Immature natural killer cell (primary cell): ENCODE measurements at regions not wholly inside any gene's neighbourhood (a gene's known extent, or its start where the extent isn't known, plus 50 kb on each side); places are given as distances from the start of the nearest gene placed in this dataset.
"Not testable (repeated sequence)": the region's sequence is repeated elsewhere in the genome, so short reads cannot be mapped to it uniquely, and the experiment has no call there.

Experiments used
- DNase-seq, 3 donors: peaks; one replicate each; pipeline ENCODE4 v3.0.0; 2022; ENCODE audit warnings: mixed read lengths in 1 of 3
- H3K27ac Mint-ChIP-seq, 6 donors: one replicate each; pipeline ENCODE4 v1.8.0; 2020; ENCODE audit warnings: mixed read lengths in 6 of 6, mild to moderate bottlenecking in 5 of 6, inconsistent platforms in 4 of 6, moderate library complexity in 3 of 6
- H3K27me3 Mint-ChIP-seq, 3 donors: one replicate each; pipeline ENCODE4 v1.8.0; 2020 to 2021; ENCODE audit warnings: low read depth in 3 of 3, mild to moderate bottlenecking in 3 of 3, mixed read lengths in 3 of 3, moderate library complexity in 3 of 3, inconsistent platforms in 1 of 3
- H3K36me3 Mint-ChIP-seq, 3 donors: one replicate each; pipeline ENCODE4 v1.8.0; 2020; ENCODE audit warnings: mixed read lengths in 3 of 3, inconsistent platforms in 2 of 3, mild to moderate bottlenecking in 2 of 3
- H3K4me1 Mint-ChIP-seq, 2 donors: one replicate each; pipeline ENCODE4 v1.8.0; 2020; ENCODE audit warnings: inconsistent platforms in 2 of 2, mild to moderate bottlenecking in 2 of 2, mixed read lengths in 2 of 2, moderate library complexity in 1 of 2
- H3K4me3 Mint-ChIP-seq, 5 donors: one replicate each; pipeline ENCODE4 v1.8.0; 2020; ENCODE audit warnings: mild to moderate bottlenecking in 5 of 5, mixed read lengths in 5 of 5, inconsistent platforms in 3 of 5, moderate library complexity in 3 of 5
- H3K9me3 Mint-ChIP-seq, 6 donors: one replicate each; pipeline ENCODE4 v1.8.0; 2020; ENCODE audit warnings: mild to moderate bottlenecking in 6 of 6, mixed read lengths in 6 of 6, inconsistent platforms in 4 of 6, moderate library complexity in 3 of 6

DNA sequence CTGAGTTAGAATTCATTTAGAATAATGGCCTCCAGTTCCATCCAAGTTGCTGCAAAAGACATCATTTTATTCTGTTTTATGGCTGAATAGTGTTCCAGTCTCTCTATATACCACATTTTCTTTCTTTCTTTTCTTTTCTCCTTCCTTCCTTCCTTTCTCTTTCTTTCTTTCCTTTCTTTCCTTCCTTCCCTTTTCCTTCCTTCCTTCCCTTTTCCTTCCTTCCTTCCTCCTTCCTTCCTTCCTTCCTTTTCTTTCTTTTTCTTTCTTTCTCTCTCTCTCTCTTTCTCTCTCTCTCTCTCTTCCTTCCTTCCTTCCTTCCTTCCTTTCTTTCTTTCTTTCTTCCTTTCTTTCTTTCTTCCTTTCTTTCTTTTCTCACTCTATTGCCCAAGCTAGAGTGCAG is 330.2 kb downstream of the TSN start:
- not testable (repeated sequence) for H3K27me3 Mint-ChIP-seq, DNase-seq, H3K4me3 Mint-ChIP-seq, H3K4me1 Mint-ChIP-seq, H3K27ac Mint-ChIP-seq, H3K36me3 Mint-ChIP-seq, H3K9me3 Mint-ChIP-seq

GRCh38 chr2:122094557-122094956 is 339.1 kb downstream of the TSN start:
- no peak for DNase-seq
- H3K27me3 Mint-ChIP-seq = peaks cover 0 to 2% (median 0%) of the 10 kb centered on the region in 3 donors
- no peak overlapping the region for H3K27ac Mint-ChIP-seq
- H3K4me3 Mint-ChIP-seq = no peak overlapping the region
- no peaks in the 10 kb centered on the region for H3K4me1 Mint-ChIP-seq
- H3K36me3 Mint-ChIP-seq = no peaks in the 10 kb centered on the region
- peaks cover 0 to 2% (median 0%) of the 10 kb centered on the region in 6 donors for H3K9me3 Mint-ChIP-seq

GRCh38 chr2:122096761-122097160 is 341.3 kb downstream of the TSN start:
- Mint-ChIP-seq H3K4me3 (no peak overlapping the region), H3K27me3 (peaks cover 0 to 2% (median 0%) of the 10 kb centered on the region in 3 donors)
- DNase-seq = no peak

DNA sequence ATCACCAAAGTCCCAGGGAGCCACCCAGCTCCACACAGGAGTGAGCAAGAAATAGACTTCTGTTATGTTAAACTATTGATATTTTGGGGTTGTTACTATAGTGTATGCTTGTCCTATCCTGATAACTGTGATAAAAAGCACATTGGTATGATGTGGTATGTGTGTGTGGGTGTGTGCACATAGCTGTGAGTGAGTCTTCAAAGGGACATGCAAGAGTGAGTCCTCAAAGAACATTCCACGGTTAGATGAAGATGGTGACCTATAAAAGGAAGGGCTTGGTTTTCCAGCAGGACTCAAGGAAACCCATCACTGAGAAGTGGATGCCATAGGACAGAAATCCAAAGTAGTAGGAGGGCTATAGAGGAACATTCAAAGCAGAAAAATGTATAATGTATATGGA is 342.9 kb downstream of the TSN start:
- no peaks in the 10 kb centered on the region for H3K9me3 Mint-ChIP-seq
- H3K27ac Mint-ChIP-seq = no peak overlapping the region
- no peak overlapping the region for H3K4me3 Mint-ChIP-seq
- no peaks in the 10 kb centered on the region for H3K36me3 Mint-ChIP-seq
- H3K27me3 Mint-ChIP-seq = peaks cover 0 to 2% (median 0%) of the 10 kb centered on the region in 3 donors
- no peak for DNase-seq
- H3K4me1 Mint-ChIP-seq = no peaks in the 10 kb centered on the region

More at GRCh38 chr2:122096761-122097160, 341.3 kb downstream of the TSN start:
- no peaks in the 10 kb centered on the region for H3K36me3 Mint-ChIP-seq
- no peaks in the 10 kb centered on the region for H3K4me1 Mint-ChIP-seq
- no peak overlapping the region for H3K27ac Mint-ChIP-seq
- peaks cover 0 to 2% (median 0%) of the 10 kb centered on the region in 6 donors for H3K9me3 Mint-ChIP-seq

DNA sequence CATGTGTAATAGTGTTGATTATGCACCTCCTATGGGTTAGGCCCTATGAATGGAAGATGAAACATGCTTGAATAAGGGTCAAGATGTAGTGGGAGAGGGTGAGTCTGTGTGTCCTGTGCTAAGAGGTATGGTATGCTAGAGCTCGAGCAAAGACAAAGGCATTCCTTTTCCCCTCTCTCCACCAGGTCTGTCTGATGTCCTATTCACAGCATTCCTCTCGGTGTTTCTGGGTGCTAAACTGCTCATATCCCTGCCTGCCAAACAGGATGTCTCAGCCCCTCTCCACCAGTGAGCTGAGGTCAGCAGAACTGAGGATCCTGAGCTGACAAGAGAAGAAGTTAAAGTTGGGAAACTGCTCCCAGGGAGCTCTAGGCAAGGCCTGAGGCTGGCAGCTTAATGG is 344.9 kb downstream of the TSN start:
- Mint-ChIP-seq H3K9me3 (no peaks in the 10 kb centered on the region), H3K4me1 (no peaks in the 10 kb centered on the region), H3K27me3 (peaks cover 0 to 4% (median 0%) of the 10 kb centered on the region in 3 donors), H3K36me3 (no peaks in the 10 kb centered on the region), H3K4me3 (no peak overlapping the region), H3K27ac (no peak overlapping the region)
- DNase-seq = no peak

DNA sequence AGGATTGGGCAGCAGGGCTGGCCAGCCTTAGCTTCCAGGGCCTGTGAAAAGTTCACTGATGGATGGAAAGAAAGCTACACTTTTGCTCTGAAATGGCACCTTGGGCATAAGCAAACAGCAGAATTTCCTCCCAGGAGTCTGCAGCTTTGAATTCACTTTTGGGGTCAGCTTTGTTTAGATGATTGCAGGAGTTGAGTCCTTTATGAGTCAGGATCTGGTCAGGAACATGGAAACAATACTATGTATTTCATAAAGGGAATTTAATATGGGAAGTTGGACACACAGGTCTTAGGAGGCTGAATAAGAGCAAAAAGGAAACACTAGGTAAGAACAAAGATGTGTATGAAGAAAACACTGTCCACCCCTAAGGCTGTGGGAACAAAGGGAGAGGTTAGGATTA is 345.3 kb downstream of the TSN start:
- peaks cover 0 to 4% (median 0%) of the 10 kb centered on the region in 3 donors for H3K27me3 Mint-ChIP-seq
- H3K4me3 Mint-ChIP-seq = no peak overlapping the region
- H3K27ac Mint-ChIP-seq = no peak overlapping the region
- H3K36me3 Mint-ChIP-seq = no peaks in the 10 kb centered on the region
- no peaks in the 10 kb centered on the region for H3K4me1 Mint-ChIP-seq
- DNase-seq = no peak
- no peaks in the 10 kb centered on the region for H3K9me3 Mint-ChIP-seq

GRCh38 chr2:122101319-122101718 is 345.9 kb downstream of the TSN start:
- Mint-ChIP-seq H3K4me3 (no peak overlapping the region), H3K9me3 (no peaks in the 10 kb centered on the region), H3K4me1 (no peaks in the 10 kb centered on the region), H3K36me3 (no peaks in the 10 kb centered on the region), H3K27ac (no peak overlapping the region), H3K27me3 (peaks cover 0 to 4% (median 0%) of the 10 kb centered on the region in 3 donors)
- DNase-seq = no peak

- Mint-ChIP-seq H3K9me3 (no peaks in the 10 kb centered on the region), H3K27ac (no peak overlapping the region), H3K36me3 (no peaks in the 10 kb centered on the region), H3K27me3 (peaks cover 0 to 4% (median 0%) of the 10 kb centered on the region in 3 donors), H3K4me3 (no peak overlapping the region), H3K4me1 (no peaks in the 10 kb centered on the region)
- DNase-seq = no peak
Observed at GRCh38 chr2:122105171-122105876, 349.9 kb downstream of the TSN start.

DNA sequence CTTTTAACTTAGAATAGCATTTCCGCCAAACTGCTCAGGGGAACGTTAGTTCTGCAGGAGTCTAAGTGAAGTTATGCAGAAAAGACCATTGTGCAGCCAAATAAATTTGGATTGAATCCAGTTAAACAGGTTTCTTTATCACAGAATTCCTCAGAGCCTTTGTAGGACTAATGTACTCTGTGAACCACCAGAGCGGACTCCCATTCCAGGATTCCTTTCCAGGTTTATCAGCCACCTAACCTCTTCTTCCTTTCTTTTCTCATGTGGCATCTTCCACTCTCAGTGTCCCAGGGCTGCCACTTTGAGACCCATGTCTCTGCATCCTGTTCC is 350.4 kb downstream of the TSN start:
- Mint-ChIP-seq H3K4me3 (no peak overlapping the region), H3K4me1 (no peaks in the 10 kb centered on the region), H3K36me3 (no peaks in the 10 kb centered on the region), H3K27ac (no peak overlapping the region), H3K27me3 (peaks cover 0 to 7% (median 0%) of the 10 kb centered on the region in 3 donors), H3K9me3 (no peaks in the 10 kb centered on the region)
- DNase-seq = no peak

DNA sequence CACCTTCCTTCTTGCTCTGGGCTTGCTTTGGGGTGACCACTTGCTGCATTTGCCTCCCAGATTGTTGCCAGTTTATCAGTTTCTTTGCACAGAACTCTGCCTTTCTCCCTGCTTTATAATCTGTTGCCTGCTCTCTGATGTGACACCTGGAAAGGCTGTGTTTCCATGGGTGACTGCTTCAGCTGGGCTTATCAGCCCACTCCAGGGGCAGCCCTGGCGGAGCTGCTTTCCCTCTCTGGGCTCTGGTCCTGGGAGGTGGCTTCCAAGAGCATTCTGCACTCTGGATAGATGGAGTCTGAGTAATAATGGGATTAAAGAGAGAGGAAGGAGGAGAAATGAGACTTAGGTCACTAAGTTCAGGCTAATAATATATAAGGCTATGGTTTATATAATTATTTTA is 352.7 kb downstream of the TSN start:
- Mint-ChIP-seq H3K27me3 (peaks cover 0 to 8% (median 3%) of the 10 kb centered on the region in 3 donors), H3K36me3 (no peaks in the 10 kb centered on the region), H3K27ac (no peak overlapping the region), H3K4me1 (no peaks in the 10 kb centered on the region), H3K4me3 (no peak overlapping the region), H3K9me3 (peaks cover 0 to 2% (median 0%) of the 10 kb centered on the region in 6 donors)
- DNase-seq = no peak

DNA sequence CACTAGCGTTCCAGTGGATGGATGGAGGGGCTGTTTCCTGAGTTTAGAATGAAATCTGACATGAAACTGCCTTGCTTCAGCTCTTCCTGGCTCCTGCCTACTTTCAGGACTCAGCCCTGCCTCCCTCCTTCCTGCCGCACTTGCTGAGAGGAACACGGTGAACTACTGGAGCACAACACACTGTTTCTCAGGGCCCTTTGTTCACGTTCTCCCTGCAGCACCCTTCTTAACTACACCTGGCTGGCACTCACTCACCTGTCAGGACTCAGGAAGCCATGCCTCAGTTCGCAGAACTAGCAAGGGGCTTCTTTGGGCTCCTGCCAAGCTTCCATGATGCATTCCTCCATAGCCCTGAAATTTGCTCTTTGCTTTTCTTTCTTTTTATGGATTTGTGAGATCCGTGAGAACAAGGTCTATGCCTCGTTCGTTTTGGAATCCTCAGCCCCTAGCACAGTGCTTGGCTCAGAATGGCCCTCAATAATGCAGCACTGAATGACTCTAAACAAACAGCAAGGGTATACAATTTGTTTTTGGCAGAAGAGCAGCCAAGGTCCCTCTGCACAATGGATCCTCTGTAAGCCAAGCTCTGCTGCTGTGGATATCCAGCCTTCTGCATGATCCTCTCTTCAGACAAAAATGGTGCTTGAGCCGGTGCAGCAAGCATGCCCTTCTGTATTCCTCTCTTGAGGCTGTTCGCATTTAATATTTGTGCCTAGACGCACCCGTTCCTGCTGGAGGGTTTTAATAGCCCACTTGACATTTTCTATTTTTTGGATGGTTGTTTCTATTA is 357.0 kb downstream of the TSN start:
- H3K9me3 Mint-ChIP-seq = peaks cover 0 to 2% (median 0%) of the 10 kb centered on the region in 6 donors
- H3K27ac Mint-ChIP-seq = no peak overlapping the region
- peaks cover 0 to 7% (median 3%) of the 10 kb centered on the region in 3 donors for H3K27me3 Mint-ChIP-seq
- no peak for DNase-seq
- H3K4me1 Mint-ChIP-seq = no peaks in the 10 kb centered on the region
- no peaks in the 10 kb centered on the region for H3K36me3 Mint-ChIP-seq
- no peak overlapping the region for H3K4me3 Mint-ChIP-seq

DNA sequence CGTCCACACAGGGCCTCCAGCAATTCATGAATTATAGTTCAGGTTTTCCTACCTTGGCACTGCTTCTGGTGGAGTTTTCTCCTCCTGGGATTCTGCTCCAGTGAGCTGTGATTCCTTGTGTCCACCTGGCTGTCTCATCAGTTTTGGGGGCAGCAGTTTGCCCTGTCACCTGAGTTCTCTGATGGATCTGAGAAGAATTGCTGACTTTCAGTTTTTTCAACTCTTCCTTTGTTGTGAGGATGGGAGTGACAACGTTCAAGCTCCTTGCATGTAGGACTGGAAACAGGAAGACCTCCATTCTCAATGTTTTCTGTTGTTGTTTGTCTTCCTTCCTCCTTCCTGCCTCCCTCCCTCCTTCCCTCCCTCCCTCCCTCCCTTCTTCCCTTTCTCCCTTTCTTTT is 359.0 kb downstream of the TSN start:
- no peak overlapping the region for H3K27ac Mint-ChIP-seq
- H3K4me3 Mint-ChIP-seq = no peak overlapping the region
- no peaks in the 10 kb centered on the region for H3K36me3 Mint-ChIP-seq
- DNase-seq = no peak
- no peaks in the 10 kb centered on the region for H3K4me1 Mint-ChIP-seq
- peaks cover 0 to 7% (median 3%) of the 10 kb centered on the region in 3 donors for H3K27me3 Mint-ChIP-seq
- peaks cover 0 to 5% (median under 1%) of the 10 kb centered on the region in 6 donors for H3K9me3 Mint-ChIP-seq

GRCh38 chr2:122117371-122117770 is 361.9 kb downstream of the TSN start:
- DNase-seq = no peak
- no peaks in the 10 kb centered on the region for H3K4me1 Mint-ChIP-seq
- H3K36me3 Mint-ChIP-seq = no peaks in the 10 kb centered on the region
- H3K27ac Mint-ChIP-seq = no peak overlapping the region
- peaks cover 0 to 2% (median 2%) of the 10 kb centered on the region in 3 donors for H3K27me3 Mint-ChIP-seq
- no peak overlapping the region for H3K4me3 Mint-ChIP-seq
- H3K9me3 Mint-ChIP-seq = peaks cover 2 to 18% (median 6%) of the 10 kb centered on the region in 6 donors

DNA sequence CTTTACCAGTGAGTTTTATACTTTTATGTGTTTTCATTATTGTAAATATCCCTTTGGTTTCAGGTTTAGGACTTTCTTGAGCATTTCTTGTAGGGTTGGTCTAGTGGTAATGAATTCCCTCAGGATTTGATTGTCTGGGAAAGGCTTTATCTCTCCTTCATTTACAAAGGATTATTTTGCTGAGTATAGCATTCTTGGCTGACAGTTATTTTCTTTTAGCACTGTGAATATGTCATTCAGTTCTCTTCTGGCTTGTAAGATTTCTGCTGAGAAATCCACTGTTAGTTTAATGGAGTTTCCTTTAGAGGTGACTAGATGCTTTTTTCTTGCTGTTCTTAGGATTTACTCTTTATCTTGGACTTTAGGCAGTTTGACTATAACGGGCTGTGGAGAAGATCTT is 373.9 kb downstream of the TSN start:
- no peak overlapping the region for H3K27ac Mint-ChIP-seq
- H3K4me1 Mint-ChIP-seq = no peaks in the 10 kb centered on the region
- peaks cover 0 to 7% (median 0%) of the 10 kb centered on the region in 3 donors for H3K36me3 Mint-ChIP-seq
- no peak for DNase-seq
- H3K4me3 Mint-ChIP-seq = no peak overlapping the region
- H3K9me3 Mint-ChIP-seq = peaks cover 18 to 49% (median 22%) of the 10 kb centered on the region in 6 donors
- H3K27me3 Mint-ChIP-seq = peaks cover 0 to 1% (median 0%) of the 10 kb centered on the region in 3 donors
